GM23248 (cell line): ENCODE measurements at regions not wholly inside any gene's neighbourhood (a gene's known extent, or its start where the extent isn't known, plus 50 kb on each side); places are given as distances from the start of the nearest gene placed in this dataset.

Experiments used
- EZH2 ChIP-seq: fragments of 200-600 bp; sonication (generic); IDR thresholded peaks from 2 replicates; pipeline ENCODE4 v1.6.1; 2018; ENCODE audit warnings: antibody characterized with exemption, mild to moderate bottlenecking; ENCODE audit not compliant: insufficient read depth, poor library complexity, severe bottlenecking
- EZH2phosphoT487 ChIP-seq: fragments of 200-600 bp; sonication (generic); IDR thresholded peaks from 2 replicates; pipeline ENCODE4 v1.6.1; 2018; ENCODE audit warnings: antibody characterized with exemption, moderate library complexity, mild to moderate bottlenecking, low read depth; ENCODE audit not compliant: insufficient read depth

DNA sequence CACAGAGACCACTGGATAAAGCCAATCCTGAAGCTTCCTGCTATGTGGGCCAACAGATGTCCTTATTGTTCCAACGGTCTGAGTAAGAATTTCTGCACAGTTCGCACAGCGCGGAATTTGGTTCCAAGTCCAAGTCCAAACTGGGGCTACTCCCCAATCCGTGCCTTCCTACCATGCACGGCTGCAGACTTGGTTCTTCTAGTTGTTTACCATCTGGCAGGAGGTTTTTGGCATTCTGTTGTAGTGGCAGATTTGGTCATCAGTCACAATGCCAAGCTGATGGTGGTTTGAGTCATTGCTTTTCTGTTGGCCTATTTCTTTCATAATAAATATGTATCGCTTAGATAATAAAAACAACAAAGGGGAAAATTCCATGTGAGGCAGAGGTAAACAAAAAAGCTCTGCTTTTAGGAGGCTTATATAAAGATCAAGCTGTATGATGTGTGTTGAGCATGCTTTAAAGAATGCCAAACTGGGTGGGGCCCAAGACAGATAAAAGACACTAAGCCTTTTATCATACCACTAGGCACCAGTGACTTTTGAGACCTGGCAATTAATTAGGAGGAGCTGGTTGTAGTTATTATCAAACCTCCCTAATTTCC is 52.5 kb upstream of the SYN3 start:
- TF ChIP-seq EZH2phosphoT487 (no peak), EZH2 (no peak)
